A673 (cell line): ENCODE measurements at regions not wholly inside any gene's neighbourhood (a gene's known extent, or its start where the extent isn't known, plus 50 kb on each side); places are given as distances from the start of the nearest gene placed in this dataset.

Experiments used
- CTCF ChIP-seq: fragments of 300-800, 200-600 bp; sonication (generic); conservative IDR thresholded peaks from 2 replicates; pipeline ENCODE4 v1.5.1; 2017; ENCODE audit warnings: low read depth, mild to moderate bottlenecking, antibody characterized with exemption, low read length, moderate library complexity, mixed read lengths
- EZH2 ChIP-seq: fragments of 200-600 bp; sonication (generic); IDR thresholded peaks from 2 replicates; pipeline ENCODE4 v1.6.1; 2017; ENCODE audit warnings: borderline replicate concordance, low read depth, mild to moderate bottlenecking, mixed read lengths, antibody characterized with exemption, low read length; ENCODE audit not compliant: poor library complexity, severe bottlenecking

- TF ChIP-seq CTCF (no peak), EZH2 (no peak)
These were observed 226.3 kb downstream of the DMRT2 start for GRCh38 chr9:1276474-1276873.
